GM12874 (cell line): ENCODE measurements at regions not wholly inside any gene's neighbourhood (a gene's known extent, or its start where the extent isn't known, plus 50 kb on each side); places are given as distances from the start of the nearest gene placed in this dataset.

Experiments
- CTCF ChIP-seq: IDR thresholded peaks from 2 replicates; pipeline ENCODE4 v1.5.1; 2011; ENCODE audit warnings: low read depth, mild to moderate bottlenecking, control low read depth, low read length, moderate library complexity; ENCODE audit not compliant: insufficient read depth

GRCh38 chr4:42806303-42806835, 86.1 kb upstream of the GRXCR1 start:
- no peak for TF ChIP-seq CTCF

DNA sequence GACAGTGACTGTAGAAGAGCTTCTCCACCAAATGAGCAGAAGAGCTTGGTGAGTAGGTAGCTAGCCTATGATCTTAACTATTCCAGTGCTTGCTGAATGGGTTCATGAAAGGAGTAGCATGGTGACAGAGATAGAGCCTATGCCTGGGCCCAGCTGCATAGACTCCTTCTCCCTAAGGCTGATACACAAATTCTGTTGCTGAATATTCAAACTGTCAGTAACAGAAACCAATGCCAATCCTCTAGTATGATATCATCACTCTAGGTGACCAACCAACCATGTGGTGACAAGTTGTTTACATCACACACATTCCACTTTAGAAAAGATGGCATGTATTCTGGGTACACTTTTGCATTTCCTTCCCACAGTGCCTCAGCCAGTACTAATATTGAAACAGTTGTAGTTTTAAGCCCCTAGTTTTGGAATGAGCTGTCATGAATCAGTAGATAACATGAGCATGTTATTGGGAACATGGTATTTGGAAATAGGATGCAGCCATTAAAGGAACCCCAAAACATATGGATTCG, 103.4 kb upstream of the GRXCR1 start:
- no peak for TF ChIP-seq CTCF

GRCh38 chr4:42787079-42787463, 105.4 kb upstream of the GRXCR1 start:
- TF ChIP-seq CTCF: no peak

GRCh38 chr4:42786350-42787078, 106.0 kb upstream of the GRXCR1 start:
- TF ChIP-seq CTCF: no peak

DNA sequence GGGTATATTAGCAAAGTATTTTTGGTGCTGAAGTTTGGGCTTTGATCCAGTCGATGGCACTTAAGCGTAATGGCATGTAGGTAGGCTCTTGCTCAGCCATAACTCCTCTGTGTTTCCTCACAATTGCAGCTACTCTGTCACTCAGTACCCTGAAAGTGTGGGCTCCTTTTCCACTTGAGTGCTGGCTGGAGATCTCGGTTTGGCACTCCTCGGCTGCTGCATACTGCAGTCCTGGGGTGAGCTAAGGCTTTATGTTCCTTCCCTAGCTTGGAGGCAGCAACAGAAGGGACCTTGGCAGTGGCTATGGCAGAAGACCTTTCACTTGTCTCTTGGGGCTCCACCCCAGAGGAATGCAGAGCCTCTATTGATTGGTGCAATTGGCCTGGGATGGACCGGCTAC, 106.7 kb upstream of the GRXCR1 start:
- TF ChIP-seq CTCF: no peak

GRCh38 chr4:42781315-42781714, 111.2 kb upstream of the GRXCR1 start:
- TF ChIP-seq CTCF: no peak

- TF ChIP-seq CTCF: no peak
Observed at GRCh38 chr4:42778349-42778748, 114.2 kb upstream of the GRXCR1 start.
